Parathyroid adenoma (tissue), 2 donors: ENCODE measurements at regions not wholly inside any gene's neighbourhood (a gene's known extent, or its start where the extent isn't known, plus 50 kb on each side); places are given as distances from the start of the nearest gene placed in this dataset.

Source experiments
- H2AFZ ChIP-seq: fragments of 300-600 bp; sonication (generic); one replicate; pipeline ENCODE4 v1.7.0; 2017; ENCODE audit warnings: antibody characterized with exemption, mild to moderate bottlenecking
- H3K27ac ChIP-seq: fragments of 300-600 bp; sonication (generic); one replicate; pipeline ENCODE4 v1.7.0; 2017
- H3K27me3 ChIP-seq: fragments of 300-600 bp; sonication (generic); one replicate; pipeline ENCODE4 v1.7.0; 2017; ENCODE audit warnings: low read length; ENCODE audit not compliant: control insufficient read depth, insufficient read depth
- H3K36me3 ChIP-seq: fragments of 300-600 bp; sonication (generic); one replicate; pipeline ENCODE4 v1.7.0; 2017; ENCODE audit warnings: low read length; ENCODE audit not compliant: control insufficient read depth, insufficient read depth
- H3K4me1 ChIP-seq: fragments of 300-600 bp; sonication (generic); one replicate; pipeline ENCODE4 v1.7.0; 2017; ENCODE audit warnings: control low read depth
- H3K4me2 ChIP-seq: fragments of 300-600 bp; sonication (generic); one replicate; pipeline ENCODE4 v1.7.0; 2017; ENCODE audit warnings: low read length
- H3K4me3 ChIP-seq: fragments of 300-600 bp; sonication (generic); one replicate; pipeline ENCODE4 v1.7.0; 2017; ENCODE audit warnings: low read depth, low read length
- H3K79me2 ChIP-seq: fragments of 300-600 bp; sonication (generic); one replicate; pipeline ENCODE4 v1.7.0; 2017; ENCODE audit warnings: control low read depth
- H3K9ac ChIP-seq: fragments of 300-600 bp; sonication (generic); one replicate; pipeline ENCODE4 v1.7.0; 2017; ENCODE audit warnings: mild to moderate bottlenecking
- H3K9me3 ChIP-seq: fragments of 300-600 bp; sonication (generic); one replicate; pipeline ENCODE4 v1.7.0; 2017; ENCODE audit warnings: low read length; ENCODE audit not compliant: control insufficient read depth
- CTCF ChIP-seq: fragments of 300-600 bp; sonication (generic); IDR thresholded peaks from one replicate; pipeline ENCODE4 v1.7.0; 2017; ENCODE audit warnings: antibody characterized with exemption, mild to moderate bottlenecking
- donor health status: primary hyperparathyroidism.

GRCh38 chr21:23398726-23399125, 2208.6 kb downstream of the MRPL39 start:
- no peak overlapping the region for H3K27ac ChIP-seq
- H2AFZ ChIP-seq, result no peak overlapping the region
- no peak overlapping the region for H3K9ac ChIP-seq
- no peaks in the 10 kb centered on the region for H3K79me2 ChIP-seq
- H3K4me1 ChIP-seq, result no peaks in the 10 kb centered on the region
- H3K4me3 ChIP-seq, result no peak overlapping the region
- H3K4me2 ChIP-seq, result no peak overlapping the region
- no peaks in the 10 kb centered on the region for H3K36me3 ChIP-seq
- TF ChIP-seq CTCF, result no peak
- no peaks in the 10 kb centered on the region for H3K9me3 ChIP-seq
- no peaks in the 10 kb centered on the region for H3K27me3 ChIP-seq

- H3K27me3 ChIP-seq, result no peaks in the 10 kb centered on the region
- TF ChIP-seq CTCF, result no peak
- H3K79me2 ChIP-seq, result no peaks in the 10 kb centered on the region
- H3K9me3 ChIP-seq, result no peaks in the 10 kb centered on the region
- H3K36me3 ChIP-seq, result no peaks in the 10 kb centered on the region
- no peak overlapping the region for H3K9ac ChIP-seq
- H3K4me1 ChIP-seq, result no peaks in the 10 kb centered on the region
- no peak overlapping the region for H3K27ac ChIP-seq
- H3K4me2 ChIP-seq, result no peak overlapping the region
- no peak overlapping the region for H2AFZ ChIP-seq
- H3K4me3 ChIP-seq, result no peak overlapping the region
These were observed 2212.8 kb downstream of the MRPL39 start for GRCh38 chr21:23394458-23394857.

- H3K4me2 ChIP-seq, result no peak overlapping the region
- H3K79me2 ChIP-seq, result no peaks in the 10 kb centered on the region
- H3K4me1 ChIP-seq, result no peaks in the 10 kb centered on the region
- H2AFZ ChIP-seq, result no peak overlapping the region
- H3K4me3 ChIP-seq, result no peak overlapping the region
- no peak overlapping the region for H3K27ac ChIP-seq
- H3K9me3 ChIP-seq, result no peaks in the 10 kb centered on the region
- no peaks in the 10 kb centered on the region for H3K36me3 ChIP-seq
- no peak overlapping the region for H3K9ac ChIP-seq
- H3K27me3 ChIP-seq, result no peaks in the 10 kb centered on the region
- no peak for TF ChIP-seq CTCF
These were observed 2222.6 kb downstream of the MRPL39 start for GRCh38 chr21:23384679-23385078.

- Histone ChIP-seq H2AFZ (no peak overlapping the region), H3K4me3 (no peak overlapping the region), H3K4me1 (no peaks in the 10 kb centered on the region), H3K79me2 (no peaks in the 10 kb centered on the region), H3K27me3 (no peaks in the 10 kb centered on the region), H3K27ac (no peak overlapping the region), H3K4me2 (no peak overlapping the region), H3K36me3 (no peaks in the 10 kb centered on the region), H3K9me3 (no peaks in the 10 kb centered on the region), H3K9ac (no peak overlapping the region)
- TF ChIP-seq CTCF, result no peak
These were observed 2233.1 kb downstream of the MRPL39 start for GRCh38 chr21:23374155-23374554.

- Histone ChIP-seq H3K27me3 (no peaks in the 10 kb centered on the region), H3K4me1 (no peaks in the 10 kb centered on the region), H3K9ac (no peak overlapping the region), H3K4me3 (no peak overlapping the region), H3K9me3 (no peaks in the 10 kb centered on the region), H3K79me2 (no peaks in the 10 kb centered on the region), H3K36me3 (no peaks in the 10 kb centered on the region), H3K27ac (no peak overlapping the region), H2AFZ (no peak overlapping the region), H3K4me2 (no peak overlapping the region)
- TF ChIP-seq CTCF, result no peak
These were observed 2250.4 kb downstream of the MRPL39 start for GRCh38 chr21:23356905-23357304.
